Osteoblast (primary cell): ENCODE measurements at regions not wholly inside any gene's neighbourhood (a gene's known extent, or its start where the extent isn't known, plus 50 kb on each side); places are given as distances from the start of the nearest gene placed in this dataset.

Experiments used
- DNase-seq: peaks from one replicate; pipeline ENCODE4 v3.0.0; 2011; ENCODE audit warnings: low spot score, mixed read lengths; ENCODE audit not compliant: insufficient read length; ENCODE audit errors: missing footprints
- H2AFZ ChIP-seq: 2 replicates; pipeline ENCODE4 v1.6.0; 2011; ENCODE audit warnings: mild to moderate bottlenecking, low read length
- H3K27ac ChIP-seq: 2 replicates; pipeline ENCODE4 v1.5.1; 2011; ENCODE audit warnings: mild to moderate bottlenecking, low read depth, low read length, moderate library complexity
- H3K27me3 ChIP-seq: 2 replicates; pipeline ENCODE4 v1.6.0; 2012; ENCODE audit warnings: mild to moderate bottlenecking, control low read depth, inconsistent platforms, low read length, moderate library complexity; ENCODE audit not compliant: insufficient read depth
- H3K36me3 ChIP-seq: 2 replicates; pipeline ENCODE4 v1.5.1; 2011; ENCODE audit warnings: mild to moderate bottlenecking, low read length, control low read depth, moderate library complexity; ENCODE audit not compliant: insufficient read depth
- H3K4me1 ChIP-seq: 2 replicates; pipeline ENCODE4 v1.5.1; 2011; ENCODE audit warnings: mild to moderate bottlenecking, low read length, control low read depth, moderate library complexity; ENCODE audit not compliant: insufficient read depth
- H3K4me2 ChIP-seq: 2 replicates; pipeline ENCODE4 v1.6.0; 2011; ENCODE audit warnings: mild to moderate bottlenecking, low read length; ENCODE audit not compliant: insufficient read depth
- H3K4me3 ChIP-seq: fragments of 200-600 bp; sonication (generic); 3 replicates; pipeline ENCODE4 v1.5.1; 2012; ENCODE audit warnings: mild to moderate bottlenecking, low read length, inconsistent platforms; ENCODE audit not compliant: insufficient read depth
- H3K79me2 ChIP-seq: 2 replicates; pipeline ENCODE4 v1.6.0; 2012; ENCODE audit warnings: mild to moderate bottlenecking, low read length, control low read depth, inconsistent platforms; ENCODE audit not compliant: insufficient read depth
- H3K9me3 ChIP-seq: 2 replicates; pipeline ENCODE4 v1.5.1; 2011; ENCODE audit warnings: low read depth, low read length, control low read depth
- H4K20me1 ChIP-seq: 2 replicates; pipeline ENCODE4 v1.6.0; 2012; ENCODE audit warnings: mild to moderate bottlenecking, low read length, control low read depth; ENCODE audit not compliant: insufficient read depth
- CTCF ChIP-seq: IDR thresholded peaks from 2 replicates; pipeline ENCODE4 v1.5.1; 2011; ENCODE audit warnings: mild to moderate bottlenecking, low read depth, low read length, moderate library complexity; ENCODE audit errors: extremely low read depth

GRCh38 chr17:13797863-13798262 lies 196.1 kb upstream of the HS3ST3A1 start:
- Histone ChIP-seq H3K4me1 (peaks cover under 1% of the 10 kb centered on the region), H2AFZ (no peak overlapping the region), H3K4me2 (no peak overlapping the region), H3K9me3 (no peaks in the 10 kb centered on the region), H3K27me3 (no peaks in the 10 kb centered on the region), H3K79me2 (no peaks in the 10 kb centered on the region), H4K20me1 (no peaks in the 10 kb centered on the region), H3K4me3 (no peak overlapping the region), H3K36me3 (no peaks in the 10 kb centered on the region), H3K27ac (no peak overlapping the region)
- no peak for DNase-seq
- no peak for TF ChIP-seq CTCF

DNA sequence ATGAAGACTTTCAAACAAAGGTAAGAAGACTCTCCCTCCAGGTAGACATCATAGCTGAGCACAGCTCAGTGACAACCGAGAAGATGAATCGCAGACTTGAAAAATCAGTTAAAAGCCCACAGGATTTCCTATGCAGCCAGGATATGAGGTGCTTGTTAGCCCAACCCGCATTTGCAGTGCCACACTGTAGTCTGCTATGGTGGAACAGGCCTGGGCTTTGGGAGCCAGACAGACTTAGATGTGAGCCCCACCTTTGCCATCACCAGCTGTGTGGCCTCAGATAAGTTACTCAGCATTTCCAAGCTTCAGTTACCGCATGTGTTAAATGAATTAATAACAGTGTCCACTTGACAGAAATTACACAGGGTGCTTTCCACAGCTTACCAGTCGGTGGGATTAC lies 204.4 kb upstream of the HS3ST3A1 start:
- H3K36me3 ChIP-seq, result no peaks in the 10 kb centered on the region
- H3K4me3 ChIP-seq, result no peak overlapping the region
- H4K20me1 ChIP-seq, result no peaks in the 10 kb centered on the region
- H3K27me3 ChIP-seq, result no peaks in the 10 kb centered on the region
- H3K79me2 ChIP-seq, result no peaks in the 10 kb centered on the region
- no peaks in the 10 kb centered on the region for H3K9me3 ChIP-seq
- H3K4me1 ChIP-seq, result no peaks in the 10 kb centered on the region
- H3K27ac ChIP-seq, result no peak overlapping the region
- DNase-seq, result no peak
- no peak for TF ChIP-seq CTCF
- no peak overlapping the region for H3K4me2 ChIP-seq
- no peak overlapping the region for H2AFZ ChIP-seq

DNA sequence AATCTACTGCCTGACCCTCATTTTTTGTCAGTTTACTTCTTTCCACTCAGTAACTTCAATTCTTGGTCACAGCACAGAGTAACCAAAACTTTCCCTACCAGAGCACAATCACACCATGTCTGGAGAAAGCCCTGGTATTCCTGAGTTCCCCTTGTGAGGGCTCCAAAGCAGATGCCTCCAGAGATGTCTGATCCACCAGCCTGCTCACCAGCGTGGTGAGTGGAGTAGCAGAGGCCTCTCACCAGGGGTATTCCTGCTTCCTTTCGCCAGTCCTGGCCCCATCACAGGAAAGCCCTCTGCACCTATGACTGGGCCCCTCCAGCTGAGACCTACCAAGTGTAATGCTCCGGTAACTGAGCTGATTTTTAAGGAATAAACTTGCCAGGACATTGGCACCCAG lies 205.4 kb upstream of the HS3ST3A1 start:
- no peak overlapping the region for H3K27ac ChIP-seq
- TF ChIP-seq CTCF, result no peak
- no peaks in the 10 kb centered on the region for H4K20me1 ChIP-seq
- no peak overlapping the region for H3K4me2 ChIP-seq
- no peak overlapping the region for H2AFZ ChIP-seq
- no peaks in the 10 kb centered on the region for H3K36me3 ChIP-seq
- no peaks in the 10 kb centered on the region for H3K4me1 ChIP-seq
- no peak overlapping the region for H3K4me3 ChIP-seq
- H3K27me3 ChIP-seq, result no peaks in the 10 kb centered on the region
- no peaks in the 10 kb centered on the region for H3K79me2 ChIP-seq
- no peaks in the 10 kb centered on the region for H3K9me3 ChIP-seq
- no peak for DNase-seq

DNA sequence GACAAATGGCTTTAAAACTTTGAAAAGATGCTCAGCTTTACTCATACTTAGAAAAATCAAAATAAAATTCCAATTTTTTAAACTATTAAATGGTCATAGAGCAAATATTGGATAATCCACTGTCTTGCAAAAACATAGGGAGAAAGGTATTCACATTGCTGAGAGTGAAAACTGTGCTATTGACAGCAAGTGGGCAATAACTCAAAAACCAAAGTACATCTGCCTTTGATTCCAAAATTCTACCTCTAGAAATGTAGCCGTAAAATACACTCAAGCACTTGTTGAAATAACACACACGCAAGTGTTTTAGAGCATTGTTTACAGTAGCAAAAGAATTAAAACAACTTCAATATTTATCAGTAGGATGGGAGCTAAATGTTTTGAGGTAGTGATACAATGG lies 210.6 kb upstream of the HS3ST3A1 start:
- no peak overlapping the region for H3K4me3 ChIP-seq
- no peaks in the 10 kb centered on the region for H3K4me1 ChIP-seq
- no peak for DNase-seq
- no peaks in the 10 kb centered on the region for H3K36me3 ChIP-seq
- TF ChIP-seq CTCF, result no peak
- H3K79me2 ChIP-seq, result no peaks in the 10 kb centered on the region
- no peaks in the 10 kb centered on the region for H4K20me1 ChIP-seq
- H3K4me2 ChIP-seq, result no peak overlapping the region
- H3K9me3 ChIP-seq, result no peaks in the 10 kb centered on the region
- H2AFZ ChIP-seq, result no peak overlapping the region
- H3K27ac ChIP-seq, result no peak overlapping the region
- no peaks in the 10 kb centered on the region for H3K27me3 ChIP-seq
